HG03520 (cell line): ENCODE measurements at regions not wholly inside any gene's neighbourhood (a gene's known extent, or its start where the extent isn't known, plus 50 kb on each side); places are given as distances from the start of the nearest gene placed in this dataset.

ENCODE experiments used
- ATAC-seq: cut with Tn5 transposase; IDR thresholded peaks from one replicate; pipeline ENCODE4 v1.9.1; 2021; ENCODE audit warnings: mild to moderate bottlenecking, moderate library complexity; ENCODE audit not compliant: unreplicated experiment

DNA sequence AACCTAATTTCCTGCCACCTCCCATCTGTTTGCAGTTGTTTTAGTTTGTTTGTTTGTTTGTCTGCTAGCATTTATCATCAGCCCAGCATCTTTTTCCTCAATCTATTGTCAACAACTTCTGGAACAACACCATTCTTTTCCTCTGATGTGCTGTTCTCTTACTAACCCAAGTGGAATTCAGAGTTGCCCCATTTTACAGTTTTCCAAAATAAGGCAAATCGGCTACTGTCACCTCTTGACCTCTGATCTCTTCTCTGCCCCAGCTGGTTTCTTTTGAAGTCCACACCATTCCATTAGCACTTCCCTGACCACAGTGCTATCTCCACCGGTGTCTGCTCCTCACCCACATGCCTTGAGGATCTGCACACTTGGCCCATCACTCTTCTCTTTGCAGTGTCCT, 102.4 kb downstream of the EFNB2 start:
- ATAC-seq, result no peak

DNA sequence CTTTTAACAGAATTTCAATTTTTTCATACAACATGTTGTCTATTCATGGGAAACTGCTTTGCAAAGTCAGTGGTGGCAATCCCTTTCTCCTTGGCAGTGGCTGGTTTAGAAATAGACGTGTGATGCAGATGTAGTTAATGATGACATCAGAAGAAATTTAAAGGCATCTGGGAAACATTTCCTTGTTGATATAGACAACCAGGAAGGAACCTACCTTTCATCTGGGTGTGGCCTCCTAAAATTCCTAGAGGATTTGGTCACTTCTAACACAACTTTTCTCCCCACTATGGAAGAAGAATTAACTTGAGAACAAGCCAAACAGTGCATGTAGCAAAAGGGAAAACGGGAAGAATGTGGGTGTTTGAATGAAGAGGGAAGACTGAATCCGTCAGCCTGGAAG, 102.8 kb downstream of the EFNB2 start:
- ATAC-seq, result no peak

GRCh38 chr13:106426909-106427308, 108.6 kb downstream of the EFNB2 start:
- no peak for ATAC-seq

DNA sequence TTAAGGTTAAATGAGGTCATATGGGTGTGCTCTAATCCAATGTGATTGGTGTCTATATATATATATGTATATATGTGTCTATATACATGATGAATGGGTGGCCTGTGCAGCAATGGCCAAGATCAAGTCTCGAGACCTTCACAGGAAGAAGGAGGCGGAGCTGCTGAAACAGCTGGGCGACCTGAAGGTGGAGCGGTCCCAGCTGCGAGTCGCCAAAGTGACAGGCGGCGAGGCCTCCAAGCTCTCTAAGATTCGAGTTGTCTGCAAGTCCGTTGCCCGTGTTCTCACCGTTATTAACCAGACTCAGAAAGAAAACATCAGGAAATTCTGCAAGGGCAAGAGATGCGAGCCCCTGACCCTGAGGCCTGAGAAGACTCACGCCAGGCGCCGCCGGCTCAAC, 109.8 kb downstream of the EFNB2 start:
- ATAC-seq, result no peak

DNA sequence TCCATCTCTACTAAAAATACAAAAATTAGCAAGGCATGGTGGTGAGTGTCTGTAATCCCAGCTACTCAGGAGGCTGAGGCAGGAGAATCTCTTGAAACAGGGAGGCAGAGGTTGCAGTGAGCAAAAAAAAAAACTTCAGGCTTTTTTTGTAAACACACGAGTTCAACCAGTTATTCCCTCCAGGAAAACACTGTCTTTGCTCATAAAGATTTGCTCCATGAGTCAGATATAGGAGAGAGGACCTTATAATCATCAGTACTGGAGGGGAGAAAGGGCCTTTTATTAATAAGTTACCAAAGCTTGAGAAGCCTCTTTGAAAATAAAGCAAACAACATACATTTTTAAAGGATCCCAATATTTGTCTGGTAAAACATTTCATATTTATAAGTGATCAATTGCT, 110.7 kb downstream of the EFNB2 start:
- no peak for ATAC-seq

GRCh38 chr13:106423530-106423929, 111.9 kb downstream of the EFNB2 start:
- ATAC-seq, result no peak

GRCh38 chr13:106418556-106418955, 116.9 kb downstream of the EFNB2 start:
- no peak for ATAC-seq

DNA sequence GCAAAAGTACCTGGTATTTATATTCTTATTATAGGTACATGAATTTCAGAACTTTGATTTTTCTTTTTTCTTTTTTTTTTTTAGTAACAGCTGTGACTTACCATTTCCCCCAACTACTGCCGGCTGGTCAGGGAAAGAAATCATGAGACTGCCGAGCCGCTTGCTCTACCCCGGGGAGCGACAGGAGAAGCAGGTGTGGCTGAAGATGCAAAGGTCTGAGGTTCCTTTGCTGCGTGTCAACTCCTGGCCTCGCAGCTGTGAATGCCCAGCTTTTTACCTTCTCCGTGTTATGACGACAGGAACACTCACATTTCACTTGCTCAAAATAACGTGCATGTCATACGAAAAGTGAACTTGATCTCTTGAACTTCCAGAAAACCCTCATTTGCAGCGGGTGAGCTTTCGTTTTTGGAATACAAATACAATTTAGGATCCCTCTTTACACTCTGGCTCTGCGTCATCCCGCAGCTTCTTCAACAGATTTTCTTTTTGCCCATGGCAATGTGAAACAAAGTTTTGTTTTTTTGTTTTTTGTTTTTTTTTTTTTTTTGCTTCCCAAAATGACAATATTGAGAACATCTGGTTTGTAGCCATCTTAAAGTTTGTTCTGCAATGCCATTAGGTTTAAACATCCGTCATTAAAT, 117.9 kb downstream of the EFNB2 start:
- ATAC-seq, result no peak

DNA sequence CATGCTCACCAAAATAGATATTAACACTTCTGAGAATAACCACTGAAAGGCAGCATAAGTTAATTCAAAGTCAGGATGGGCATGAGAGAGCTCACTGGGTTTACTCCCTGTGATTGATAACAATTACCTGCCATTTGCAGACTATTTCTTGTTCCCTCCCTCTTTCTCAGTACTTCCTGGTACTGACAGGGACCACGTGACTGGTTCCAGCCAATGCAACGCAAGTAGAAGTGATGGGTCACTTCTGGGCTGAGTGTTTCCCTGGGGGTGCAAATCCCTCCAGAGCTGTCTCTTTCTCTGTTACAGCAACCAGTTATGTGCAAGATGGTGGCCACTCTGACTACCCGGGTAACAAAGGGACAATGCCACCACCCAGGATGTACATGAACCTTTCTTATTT, 118.8 kb downstream of the EFNB2 start:
- no peak for ATAC-seq

DNA sequence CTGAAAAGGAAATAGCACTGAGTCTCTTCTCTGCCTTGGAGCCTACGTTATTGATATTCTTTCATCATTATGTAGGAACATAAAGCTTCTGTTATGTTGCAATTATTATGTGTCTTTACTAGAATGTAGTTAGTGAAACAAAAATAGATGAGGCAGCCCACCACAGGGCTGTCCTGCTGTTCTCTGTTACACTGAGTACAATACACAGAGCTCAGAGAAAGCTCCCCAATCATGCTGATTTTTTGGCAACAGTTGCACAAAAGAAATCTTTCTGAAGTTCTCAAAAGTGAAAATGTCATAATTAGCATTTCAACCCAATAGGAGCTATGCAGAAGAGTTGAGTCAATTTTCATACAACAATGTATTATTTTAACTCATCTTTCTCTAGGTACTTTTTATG, 119.5 kb downstream of the EFNB2 start:
- ATAC-seq, result no peak

GRCh38 chr13:106415442-106415841, 120.0 kb downstream of the EFNB2 start:
- no peak for ATAC-seq

DNA sequence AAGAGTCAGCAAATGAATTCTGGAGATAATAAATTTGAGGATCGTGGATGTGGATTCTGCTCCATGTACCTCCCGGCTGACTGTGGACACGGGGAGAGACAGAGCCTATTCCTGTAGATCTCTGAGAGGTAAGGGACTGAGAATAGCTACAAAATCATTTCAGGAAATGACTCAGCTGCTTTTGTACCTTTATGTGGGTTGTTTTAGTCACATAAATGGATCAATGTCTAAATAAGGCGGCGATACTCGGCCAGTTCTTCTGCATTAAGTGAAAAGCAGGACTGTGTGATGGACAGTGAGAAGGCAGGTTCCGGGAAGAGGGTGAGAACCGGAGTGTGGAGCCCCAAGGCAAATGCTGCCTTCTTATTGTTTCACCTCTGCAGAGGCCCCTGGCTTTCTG, 128.1 kb downstream of the EFNB2 start:
- no peak for ATAC-seq

GRCh38 chr13:106405731-106406130, 129.7 kb downstream of the EFNB2 start:
- no peak for ATAC-seq

GRCh38 chr13:106403280-106403679, 132.2 kb downstream of the EFNB2 start:
- no peak for ATAC-seq

DNA sequence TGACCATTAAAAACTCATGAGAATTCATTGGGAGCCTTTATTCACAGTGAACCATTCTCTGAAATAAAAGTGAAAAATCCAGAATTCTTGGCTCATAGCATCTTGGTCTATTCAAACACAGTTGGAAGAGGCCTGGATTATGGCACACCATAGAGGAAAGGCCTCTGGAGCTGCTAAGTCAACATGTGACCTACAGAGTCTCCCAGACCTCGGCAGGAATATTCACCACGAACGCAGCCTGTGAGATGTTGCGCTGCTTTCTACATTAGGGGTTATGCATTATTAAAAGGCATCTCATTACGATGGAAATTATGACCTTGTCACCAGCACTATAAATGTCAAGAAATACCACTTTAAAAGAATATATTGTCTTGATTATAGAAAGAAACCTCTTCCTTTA, 132.6 kb downstream of the EFNB2 start:
- no peak for ATAC-seq

GRCh38 chr13:106401081-106401480, 134.4 kb downstream of the EFNB2 start:
- no peak for ATAC-seq

DNA sequence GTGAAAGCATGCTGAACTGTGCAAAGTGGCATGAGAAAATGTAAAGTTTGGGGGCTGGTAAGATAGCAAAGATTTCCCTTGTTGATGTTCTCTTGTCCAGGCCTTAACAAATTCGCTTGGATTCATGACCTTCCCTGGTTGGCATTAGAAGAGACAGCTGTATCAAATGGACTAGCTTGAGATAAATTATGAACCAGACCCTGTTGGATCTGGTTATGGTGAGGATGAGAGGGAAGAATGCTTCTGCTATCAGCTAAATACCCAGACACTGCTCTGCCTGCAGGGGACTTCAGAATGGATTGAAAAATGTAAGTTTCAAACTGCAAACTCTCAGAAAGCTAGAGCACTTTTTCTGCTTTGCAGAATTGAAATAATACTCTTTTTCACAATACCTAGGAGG, 135.2 kb downstream of the EFNB2 start:
- ATAC-seq, result no peak

DNA sequence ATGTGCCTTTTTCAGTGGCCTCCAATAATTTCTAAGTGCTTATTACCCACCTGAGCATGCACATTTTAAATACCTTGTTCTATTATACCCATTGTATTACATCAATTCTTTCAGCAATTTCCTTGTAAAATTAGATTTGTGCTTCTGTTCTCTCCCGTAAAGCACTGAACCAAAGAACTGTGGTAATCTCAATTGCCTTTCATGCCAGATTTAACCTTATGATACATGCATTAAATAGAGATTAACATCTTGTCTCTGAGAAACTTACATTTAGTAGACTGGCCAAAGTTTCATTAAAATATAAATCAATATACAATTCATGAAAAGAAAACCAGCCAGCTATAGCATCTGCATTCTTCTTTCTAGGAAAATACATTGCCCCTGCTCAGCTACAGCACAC, 137.2 kb downstream of the EFNB2 start:
- ATAC-seq, result no peak

- no peak for ATAC-seq
These were observed 141.7 kb downstream of the EFNB2 start for GRCh38 chr13:106393776-106394175.

DNA sequence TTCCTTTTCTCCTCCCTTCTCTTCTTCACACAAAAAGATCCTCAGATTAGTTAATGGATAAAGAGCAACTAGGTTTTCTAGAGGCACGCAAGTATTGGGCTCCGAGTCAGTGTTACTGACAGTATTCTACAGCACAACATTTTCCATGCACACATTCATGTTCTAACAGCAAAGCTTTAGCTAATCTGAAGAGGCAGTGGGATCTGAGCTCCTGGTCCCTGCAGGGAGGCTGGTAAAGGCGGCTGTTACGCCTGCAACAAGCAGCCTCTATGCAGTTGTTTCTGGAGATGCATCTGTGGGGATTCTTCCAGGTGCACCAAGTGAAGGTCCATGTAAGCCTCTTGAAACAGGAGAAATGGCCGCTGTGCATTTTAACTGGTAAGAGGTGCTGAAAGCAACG, 143.8 kb downstream of the EFNB2 start:
- no peak for ATAC-seq

DNA sequence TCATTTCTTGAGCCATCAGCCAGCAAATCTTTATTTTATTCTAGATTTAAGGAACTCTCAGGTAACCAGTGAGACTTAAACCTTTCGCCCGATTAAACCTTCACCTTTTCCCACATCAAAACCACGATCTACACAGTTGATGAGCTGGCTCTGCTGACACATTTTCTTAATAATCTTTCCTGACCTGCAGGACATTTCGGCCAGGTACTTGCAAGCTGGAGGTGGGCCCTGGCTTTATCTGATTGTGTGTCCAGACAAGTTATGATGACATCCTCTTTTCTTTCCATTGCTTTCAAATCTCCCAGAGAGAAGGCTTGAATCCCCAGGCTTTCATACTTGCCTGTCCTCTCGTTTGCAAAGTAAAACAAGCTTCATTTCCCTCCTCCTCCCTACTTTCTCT, 144.2 kb downstream of the EFNB2 start:
- no peak for ATAC-seq

DNA sequence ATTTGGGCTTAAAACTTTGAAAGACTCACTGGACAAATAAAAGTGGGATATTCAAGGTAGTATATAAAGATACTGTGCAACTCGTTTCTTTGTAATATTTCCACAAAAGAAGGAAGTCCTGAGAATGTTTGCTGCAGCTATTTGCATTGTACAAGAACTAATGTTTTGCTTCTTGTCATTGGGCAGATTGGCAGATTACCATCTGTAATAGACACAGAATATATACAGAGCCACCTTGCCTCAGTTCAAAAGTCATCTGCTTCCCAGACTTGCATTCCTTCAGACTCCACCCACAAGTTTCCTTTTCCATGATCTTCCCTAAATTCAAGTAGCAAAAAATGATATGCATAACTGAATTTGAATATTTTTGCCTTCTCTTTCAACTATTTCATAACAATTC, 145.1 kb downstream of the EFNB2 start:
- ATAC-seq, result no peak

DNA sequence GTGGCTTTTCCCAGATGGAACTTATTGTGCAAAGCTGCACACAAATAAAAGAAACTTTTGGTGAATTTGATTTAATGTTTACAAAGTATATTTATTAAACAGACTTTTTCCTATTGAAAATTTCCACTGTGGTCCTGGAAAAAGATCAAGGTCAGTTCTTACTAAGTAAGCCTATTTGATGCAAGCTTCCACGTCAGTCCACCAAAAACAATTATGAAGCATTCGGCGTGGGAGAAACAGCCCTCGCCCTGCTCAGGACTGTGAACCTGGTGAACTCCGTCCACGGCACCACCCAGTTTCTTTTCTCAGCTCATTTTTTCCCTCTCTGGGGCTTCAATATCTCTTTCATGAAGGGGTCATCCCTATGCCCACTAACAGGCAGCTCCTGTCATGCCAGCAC, 149.8 kb downstream of the EFNB2 start:
- no peak for ATAC-seq

- no peak for ATAC-seq
These were observed 150.9 kb downstream of the EFNB2 start for GRCh38 chr13:106384516-106384915.
